Parathyroid adenoma (tissue), 2 donors: ENCODE measurements at regions not wholly inside any gene's neighbourhood (a gene's known extent, or its start where the extent isn't known, plus 50 kb on each side); places are given as distances from the start of the nearest gene placed in this dataset.

Experiments used
- H2AFZ ChIP-seq: fragments of 300-600 bp; sonication (generic); one replicate; pipeline ENCODE4 v1.7.0; 2017; ENCODE audit warnings: antibody characterized with exemption, mild to moderate bottlenecking
- H3K27ac ChIP-seq: fragments of 300-600 bp; sonication (generic); one replicate; pipeline ENCODE4 v1.7.0; 2017
- H3K27me3 ChIP-seq: fragments of 300-600 bp; sonication (generic); one replicate; pipeline ENCODE4 v1.7.0; 2017; ENCODE audit warnings: low read length; ENCODE audit not compliant: control insufficient read depth, insufficient read depth
- H3K36me3 ChIP-seq: fragments of 300-600 bp; sonication (generic); one replicate; pipeline ENCODE4 v1.7.0; 2017; ENCODE audit warnings: low read length; ENCODE audit not compliant: control insufficient read depth, insufficient read depth
- H3K4me1 ChIP-seq: fragments of 300-600 bp; sonication (generic); one replicate; pipeline ENCODE4 v1.7.0; 2017; ENCODE audit warnings: control low read depth
- H3K4me2 ChIP-seq: fragments of 300-600 bp; sonication (generic); one replicate; pipeline ENCODE4 v1.7.0; 2017; ENCODE audit warnings: low read length
- H3K4me3 ChIP-seq: fragments of 300-600 bp; sonication (generic); one replicate; pipeline ENCODE4 v1.7.0; 2017; ENCODE audit warnings: low read depth, low read length
- H3K79me2 ChIP-seq: fragments of 300-600 bp; sonication (generic); one replicate; pipeline ENCODE4 v1.7.0; 2017; ENCODE audit warnings: control low read depth
- H3K9ac ChIP-seq: fragments of 300-600 bp; sonication (generic); one replicate; pipeline ENCODE4 v1.7.0; 2017; ENCODE audit warnings: mild to moderate bottlenecking
- H3K9me3 ChIP-seq: fragments of 300-600 bp; sonication (generic); one replicate; pipeline ENCODE4 v1.7.0; 2017; ENCODE audit warnings: low read length; ENCODE audit not compliant: control insufficient read depth
- TF ChIP-seq, protein P1 (sequence below): fragments of 300-600 bp; sonication (generic); IDR thresholded peaks from one replicate; pipeline ENCODE4 v1.7.0; 2017; ENCODE audit warnings: antibody characterized with exemption, mild to moderate bottlenecking
- donor health status: primary hyperparathyroidism.

DNA sequence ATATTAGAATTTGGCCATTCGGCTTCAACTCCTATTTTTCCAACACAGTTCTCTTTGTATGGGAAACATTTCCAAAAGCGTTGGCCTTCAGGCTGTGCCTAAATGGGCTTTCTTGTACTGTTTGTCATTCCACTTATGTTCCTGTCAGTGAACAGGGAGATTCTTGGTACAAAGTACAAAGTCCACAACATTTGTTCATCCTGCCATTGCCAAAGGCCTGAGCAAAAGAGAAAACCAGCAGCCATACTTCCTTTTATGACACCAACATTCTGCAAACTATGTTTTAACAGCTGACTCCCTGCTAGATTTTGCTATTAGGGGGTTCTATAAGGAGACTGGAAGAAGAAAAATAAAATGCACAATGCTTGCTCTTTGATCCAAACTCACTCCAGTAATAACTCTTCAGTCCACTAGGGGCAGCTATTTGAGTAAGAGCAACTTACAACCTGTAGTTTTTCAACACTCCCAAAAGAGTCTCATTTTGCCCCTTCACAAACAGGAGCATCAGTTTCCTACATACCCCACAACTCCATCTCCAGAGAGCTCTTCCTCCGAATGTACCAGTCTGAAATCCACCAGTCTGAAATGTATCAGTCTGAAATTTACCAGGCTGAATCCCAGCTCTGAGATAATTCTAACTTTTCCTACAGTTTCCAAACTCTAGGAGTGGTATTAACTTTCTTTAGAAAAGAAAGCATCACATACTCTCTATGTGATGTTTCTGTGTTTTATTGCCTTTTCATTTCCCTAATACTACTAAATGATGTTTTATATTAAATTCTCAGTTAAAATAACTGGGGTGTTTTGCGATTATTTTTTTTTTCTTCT lies 693.8 kb downstream of the DNAH5 start:
- H3K4me2 ChIP-seq, result no peak overlapping the region
- TF ChIP-seq, protein P1, sequence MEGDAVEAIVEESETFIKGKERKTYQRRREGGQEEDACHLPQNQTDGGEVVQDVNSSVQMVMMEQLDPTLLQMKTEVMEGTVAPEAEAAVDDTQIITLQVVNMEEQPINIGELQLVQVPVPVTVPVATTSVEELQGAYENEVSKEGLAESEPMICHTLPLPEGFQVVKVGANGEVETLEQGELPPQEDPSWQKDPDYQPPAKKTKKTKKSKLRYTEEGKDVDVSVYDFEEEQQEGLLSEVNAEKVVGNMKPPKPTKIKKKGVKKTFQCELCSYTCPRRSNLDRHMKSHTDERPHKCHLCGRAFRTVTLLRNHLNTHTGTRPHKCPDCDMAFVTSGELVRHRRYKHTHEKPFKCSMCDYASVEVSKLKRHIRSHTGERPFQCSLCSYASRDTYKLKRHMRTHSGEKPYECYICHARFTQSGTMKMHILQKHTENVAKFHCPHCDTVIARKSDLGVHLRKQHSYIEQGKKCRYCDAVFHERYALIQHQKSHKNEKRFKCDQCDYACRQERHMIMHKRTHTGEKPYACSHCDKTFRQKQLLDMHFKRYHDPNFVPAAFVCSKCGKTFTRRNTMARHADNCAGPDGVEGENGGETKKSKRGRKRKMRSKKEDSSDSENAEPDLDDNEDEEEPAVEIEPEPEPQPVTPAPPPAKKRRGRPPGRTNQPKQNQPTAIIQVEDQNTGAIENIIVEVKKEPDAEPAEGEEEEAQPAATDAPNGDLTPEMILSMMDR, result no peak
- H3K9ac ChIP-seq, result no peak overlapping the region

DNA sequence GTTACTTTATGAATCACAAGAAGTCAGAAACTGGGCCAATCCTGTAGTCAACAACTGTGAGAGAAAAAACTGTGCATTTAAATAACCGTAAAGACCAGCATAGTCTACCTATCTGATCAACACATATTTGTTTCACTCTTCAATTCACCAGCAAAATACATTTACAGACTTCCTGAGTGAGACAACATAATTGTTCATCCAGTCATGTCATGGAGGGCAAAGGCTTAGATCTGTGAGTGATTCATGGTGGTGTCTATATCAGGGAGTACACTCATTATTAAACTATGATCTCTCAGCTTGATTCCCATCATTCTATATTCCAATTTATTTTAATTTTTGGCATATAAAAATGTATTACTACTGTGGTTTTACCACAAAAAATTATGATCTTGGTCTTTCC lies 694.6 kb downstream of the DNAH5 start:
- Histone ChIP-seq H3K4me3 (no peak overlapping the region), H3K27me3 (no peaks in the 10 kb centered on the region), H3K9ac (no peak overlapping the region), H3K4me1 (no peaks in the 10 kb centered on the region), H3K79me2 (no peaks in the 10 kb centered on the region), H3K4me2 (no peak overlapping the region), H3K27ac (no peak overlapping the region), H3K36me3 (no peaks in the 10 kb centered on the region), H3K9me3 (no peaks in the 10 kb centered on the region), H2AFZ (no peak overlapping the region)
- TF ChIP-seq, protein P1, result no peak

More for the DNA sequence above, 693.8 kb downstream of the DNAH5 start:
- no peak overlapping the region for H3K4me3 ChIP-seq
- no peaks in the 10 kb centered on the region for H3K9me3 ChIP-seq
- H3K79me2 ChIP-seq, result no peaks in the 10 kb centered on the region
- H3K27me3 ChIP-seq, result no peaks in the 10 kb centered on the region
- H3K27ac ChIP-seq, result no peak overlapping the region
- H3K36me3 ChIP-seq, result no peaks in the 10 kb centered on the region
- H3K4me1 ChIP-seq, result no peaks in the 10 kb centered on the region
- no peak overlapping the region for H2AFZ ChIP-seq

DNA sequence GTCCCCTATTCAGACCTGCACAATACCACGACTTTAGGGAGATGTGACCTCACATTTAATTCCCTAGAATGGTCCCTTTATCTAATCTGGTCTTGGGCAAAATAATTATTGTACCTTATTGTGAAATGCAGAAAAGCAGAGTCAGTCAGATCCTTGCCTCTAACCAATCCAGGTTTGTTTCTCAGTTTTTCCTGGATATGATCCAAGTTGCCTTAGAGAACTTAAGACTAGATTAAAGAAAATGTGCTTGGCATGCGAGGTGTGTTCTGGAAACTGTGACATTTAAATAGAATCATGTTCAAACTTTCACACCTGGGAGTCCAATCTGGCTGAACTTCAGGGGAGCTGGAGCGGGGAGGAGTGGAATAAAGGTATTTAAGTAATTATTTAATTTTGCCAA lies 696.2 kb downstream of the DNAH5 start:
- no peaks in the 10 kb centered on the region for H3K9me3 ChIP-seq
- no peak overlapping the region for H3K4me3 ChIP-seq
- no peak overlapping the region for H2AFZ ChIP-seq
- no peak overlapping the region for H3K9ac ChIP-seq
- H3K4me1 ChIP-seq, result no peaks in the 10 kb centered on the region
- H3K36me3 ChIP-seq, result no peaks in the 10 kb centered on the region
- no peaks in the 10 kb centered on the region for H3K27me3 ChIP-seq
- TF ChIP-seq, protein P1, result no peak
- H3K27ac ChIP-seq, result no peak overlapping the region
- no peaks in the 10 kb centered on the region for H3K79me2 ChIP-seq
- H3K4me2 ChIP-seq, result no peak overlapping the region

DNA sequence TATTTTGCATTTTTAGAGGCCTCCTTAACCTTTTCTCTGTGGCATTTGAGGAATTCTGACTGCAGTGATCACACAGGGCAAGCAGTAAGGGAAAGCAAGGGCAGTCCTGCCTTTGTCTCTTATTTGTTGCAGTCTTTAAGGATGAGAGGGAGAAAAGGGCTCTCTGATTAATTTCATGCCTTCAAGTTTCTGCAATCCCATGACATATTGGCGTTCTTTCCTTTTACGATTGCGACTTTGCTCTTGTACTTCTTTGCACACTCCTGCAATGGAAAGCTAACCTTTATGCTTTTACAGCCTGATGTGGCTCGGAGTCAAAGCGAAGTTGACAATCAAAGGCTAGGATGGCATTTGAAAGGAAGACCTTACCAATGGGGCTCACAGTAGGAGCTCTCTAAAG lies 698.4 kb downstream of the DNAH5 start:
- Histone ChIP-seq H3K4me1 (no peaks in the 10 kb centered on the region), H2AFZ (no peak overlapping the region), H3K79me2 (no peaks in the 10 kb centered on the region), H3K4me3 (no peak overlapping the region), H3K9ac (no peak overlapping the region), H3K27me3 (no peaks in the 10 kb centered on the region), H3K4me2 (no peak overlapping the region), H3K36me3 (no peaks in the 10 kb centered on the region), H3K27ac (no peak overlapping the region), H3K9me3 (no peaks in the 10 kb centered on the region)
- TF ChIP-seq, protein P1, result no peak

DNA sequence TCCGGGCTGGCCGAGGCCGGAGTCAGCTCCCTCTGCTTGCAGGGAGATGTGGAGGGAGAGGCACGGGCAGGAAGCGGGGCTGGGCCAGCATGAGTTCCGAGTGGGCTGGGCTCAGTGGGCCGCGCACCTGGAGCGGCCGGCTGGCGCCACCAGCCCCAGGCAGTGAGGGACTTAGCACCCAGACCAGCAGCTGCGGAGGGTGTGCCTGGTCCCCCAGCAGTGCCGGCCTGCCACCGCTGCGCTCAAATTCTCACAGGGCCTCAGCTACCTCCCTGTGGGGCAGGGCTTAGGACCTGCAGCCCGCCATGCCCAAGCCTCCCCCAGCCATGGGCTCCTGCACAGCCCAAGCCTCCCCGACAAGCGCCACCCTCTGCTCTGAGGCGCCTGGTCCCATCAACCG lies 700.3 kb downstream of the DNAH5 start:
- no peaks in the 10 kb centered on the region for H3K79me2 ChIP-seq
- no peaks in the 10 kb centered on the region for H3K27me3 ChIP-seq
- H3K36me3 ChIP-seq, result no peaks in the 10 kb centered on the region
- H3K4me2 ChIP-seq, result no peak overlapping the region
- no peak overlapping the region for H3K4me3 ChIP-seq
- H3K4me1 ChIP-seq, result no peaks in the 10 kb centered on the region
- no peak overlapping the region for H3K27ac ChIP-seq
- no peak overlapping the region for H3K9ac ChIP-seq
- no peak overlapping the region for H2AFZ ChIP-seq
- TF ChIP-seq, protein P1, result no peak
- H3K9me3 ChIP-seq, result no peaks in the 10 kb centered on the region
